GM21515 (cell line): ENCODE measurements at regions not wholly inside any gene's neighbourhood (a gene's known extent, or its start where the extent isn't known, plus 50 kb on each side); places are given as distances from the start of the nearest gene placed in this dataset.
"Not testable (repeated sequence)": the region's sequence is repeated elsewhere in the genome, so short reads cannot be mapped to it uniquely, and the experiment has no call there.

Experiments used
- ATAC-seq: cut with Tn5 transposase; IDR thresholded peaks from one replicate; pipeline ENCODE4 v1.9.1; 2021; ENCODE audit not compliant: unreplicated experiment

DNA sequence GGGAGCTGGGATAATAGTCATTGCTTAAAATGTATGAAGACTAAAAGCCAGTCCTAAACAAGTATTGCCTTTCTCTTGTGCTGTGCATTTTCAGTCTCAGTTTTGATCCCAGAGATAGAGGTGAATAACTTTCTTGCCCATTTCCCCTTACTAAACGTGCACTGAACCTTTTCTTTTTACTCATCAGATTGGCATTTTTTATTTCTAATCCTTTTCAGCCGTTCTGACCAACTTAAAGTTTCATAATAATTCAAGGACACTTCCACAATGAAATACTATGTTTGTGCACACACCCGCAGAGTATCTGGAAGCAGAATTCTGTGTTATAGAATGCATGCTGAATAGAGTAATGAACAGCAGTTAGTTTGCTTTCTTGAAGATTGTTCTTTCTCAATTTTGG is 343.6 kb downstream of the LRRC70 start:
- ATAC-seq: no peak

DNA sequence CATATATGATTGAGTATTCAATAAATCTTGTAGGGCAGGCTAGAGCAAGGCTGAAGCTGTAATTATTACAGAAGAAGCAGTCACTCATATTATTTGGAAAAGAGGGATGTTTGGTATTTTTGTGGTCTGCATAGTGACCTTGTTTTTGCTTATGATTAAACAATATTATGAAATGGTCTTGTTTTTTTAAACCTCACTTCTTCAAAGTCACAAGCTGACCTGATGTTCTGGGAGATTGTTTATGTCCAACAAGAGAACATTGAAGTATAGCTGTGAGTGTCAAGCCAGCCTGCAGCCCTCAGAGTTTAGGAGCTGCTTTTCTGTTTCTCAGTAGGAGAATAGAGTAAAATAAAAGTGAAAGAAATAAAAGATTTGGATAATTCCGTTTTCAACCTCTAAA is 342.2 kb downstream of the LRRC70 start:
- ATAC-seq: no peak

DNA sequence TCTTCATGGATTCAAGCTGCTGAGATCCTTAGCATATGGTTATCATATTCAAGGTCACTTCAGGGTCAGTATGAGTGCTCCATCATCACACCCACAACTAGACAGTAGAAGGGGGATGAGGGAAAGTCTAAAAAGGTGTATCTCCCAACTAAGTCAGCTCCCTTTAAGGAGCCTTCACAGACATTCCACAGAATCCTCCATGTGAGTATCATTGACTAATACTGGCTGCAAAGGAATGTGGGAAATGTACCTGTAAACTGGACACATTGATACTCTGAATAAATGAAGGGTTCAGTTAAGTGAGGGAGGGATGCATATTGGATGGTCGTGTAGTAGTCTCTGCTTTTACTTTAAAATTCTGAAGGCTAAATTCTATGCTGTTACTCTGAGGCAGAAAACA is 330.7 kb downstream of the LRRC70 start:
- no peak for ATAC-seq

GRCh38 chr5:62902126-62902525 is 323.5 kb downstream of the LRRC70 start:
- no peak for ATAC-seq

- no peak for ATAC-seq
These were observed 322.4 kb downstream of the LRRC70 start for GRCh38 chr5:62900976-62901375.

GRCh38 chr5:62896121-62896893 is 317.7 kb downstream of the LRRC70 start:
- ATAC-seq: no peak

DNA sequence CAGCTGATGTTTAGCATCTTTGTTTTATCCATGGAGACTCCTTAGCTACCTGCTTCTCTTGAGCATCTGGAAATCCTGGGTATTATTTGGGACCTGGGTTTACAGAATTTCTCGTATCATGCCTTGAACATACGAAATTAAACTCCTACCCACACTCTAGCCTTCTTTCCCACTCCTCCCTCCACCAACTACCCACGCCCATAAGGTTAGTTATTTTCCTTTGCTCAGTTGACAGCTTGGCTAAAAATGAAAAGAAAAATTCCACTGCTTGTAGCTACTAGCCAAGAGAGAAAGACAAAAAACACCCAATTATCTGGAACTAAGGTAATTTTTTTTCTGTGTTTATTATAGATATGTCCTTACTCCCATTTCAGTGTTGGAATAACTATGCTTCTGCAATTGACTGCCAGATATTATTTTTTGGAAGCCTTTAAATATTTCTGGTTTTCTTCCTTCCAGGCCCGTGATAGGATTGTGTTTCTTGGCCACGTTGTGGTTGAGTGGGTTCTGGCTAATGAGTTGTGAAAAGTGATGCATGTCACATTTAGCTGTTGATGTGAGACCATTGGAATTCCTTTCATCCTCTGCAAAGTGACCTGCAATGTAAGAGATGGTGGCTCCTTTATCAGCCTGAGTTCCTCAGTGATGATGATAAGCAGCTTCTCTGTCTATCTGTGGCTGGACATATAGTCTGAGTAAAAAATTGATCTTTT is 308.1 kb downstream of the LRRC70 start:
- ATAC-seq: no peak

DNA sequence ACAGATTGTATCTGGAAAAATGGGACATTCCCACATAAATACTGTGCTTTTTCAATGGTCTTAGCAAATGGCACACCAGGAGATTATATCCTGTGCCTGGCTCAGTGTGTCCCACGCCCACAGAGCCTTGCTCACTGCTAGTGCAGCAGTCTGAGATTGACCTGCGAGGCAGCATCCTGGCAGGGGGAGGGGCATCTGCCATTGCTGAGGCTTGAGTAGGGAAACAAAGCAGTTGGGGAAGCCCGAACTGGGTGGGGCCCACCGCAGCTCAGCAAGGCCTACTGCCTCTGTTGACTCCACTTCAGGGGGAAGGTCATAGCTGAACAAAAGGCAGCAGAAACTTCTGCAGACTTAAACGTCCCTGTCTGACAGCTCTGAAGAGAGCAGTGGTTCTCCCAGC is 258.7 kb downstream of the LRRC70 start:
- ATAC-seq: not testable (repeated sequence)

DNA sequence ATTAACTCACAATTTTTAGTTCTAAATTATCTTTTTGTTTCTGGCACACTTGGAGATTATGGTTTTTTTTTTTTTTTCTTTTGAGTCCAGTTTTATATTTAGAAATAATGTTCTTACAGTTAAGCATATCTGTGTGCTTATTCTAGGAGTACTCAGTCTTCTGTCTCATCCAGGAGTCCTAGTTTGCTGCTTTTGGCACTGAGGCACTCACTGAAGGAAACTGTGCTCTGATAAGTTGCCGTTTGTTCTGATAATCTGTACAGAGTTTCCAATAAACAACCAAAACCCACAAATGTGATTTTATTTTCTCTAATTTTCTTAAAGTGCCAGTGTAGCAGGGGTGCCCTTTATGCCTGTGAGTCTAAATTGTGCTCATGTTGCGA is 251.0 kb downstream of the LRRC70 start:
- no peak for ATAC-seq

GRCh38 chr5:62828742-62829603 is 250.4 kb downstream of the LRRC70 start:
- ATAC-seq: no peak

DNA sequence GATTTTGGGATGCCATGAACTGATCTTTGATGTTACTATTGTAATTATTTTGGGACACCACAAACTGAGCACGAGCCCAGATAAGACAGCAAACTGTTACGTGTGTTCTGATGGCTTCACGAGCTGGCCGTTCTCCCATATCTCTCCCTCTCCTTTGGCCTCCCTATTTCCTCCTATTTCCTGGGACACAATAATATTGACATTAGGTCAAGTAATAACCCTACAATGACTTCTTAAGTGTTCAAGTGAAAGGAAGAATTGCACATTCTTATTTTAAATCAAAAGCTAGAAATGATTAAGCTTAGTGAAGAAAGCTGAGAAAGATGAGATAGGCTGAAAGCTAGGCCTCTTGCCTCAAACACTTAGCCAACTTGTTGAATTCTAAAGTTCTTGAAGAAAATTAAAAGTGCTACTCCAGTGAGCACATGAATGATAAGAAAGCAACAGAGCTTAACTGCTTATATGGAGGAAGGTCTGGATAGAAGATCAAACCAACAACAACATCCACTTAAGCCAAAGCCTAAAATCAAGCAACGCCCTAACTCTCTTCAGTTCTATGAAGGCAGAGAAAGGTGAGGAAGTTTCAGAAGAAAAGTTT is 247.1 kb downstream of the LRRC70 start:
- ATAC-seq: no peak

DNA sequence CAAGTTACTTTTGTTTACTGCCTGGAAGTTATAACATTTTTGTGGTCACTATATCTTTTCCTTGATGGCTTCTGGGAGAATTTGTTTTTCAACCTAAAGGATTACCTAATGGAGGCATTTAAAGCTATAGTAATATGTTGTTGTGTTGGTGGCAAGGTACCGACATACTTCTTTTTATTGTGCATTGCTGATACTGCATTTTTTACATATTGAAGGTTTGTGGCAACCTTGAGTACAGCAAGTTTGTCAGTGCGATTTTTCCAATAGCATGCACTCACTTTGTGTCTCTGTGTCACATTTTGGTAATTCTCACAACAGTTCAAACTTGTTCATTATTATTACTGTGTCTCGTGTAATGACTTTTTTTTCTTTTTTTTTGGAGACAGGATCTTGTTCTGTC is 246.3 kb downstream of the LRRC70 start:
- ATAC-seq: no peak

DNA sequence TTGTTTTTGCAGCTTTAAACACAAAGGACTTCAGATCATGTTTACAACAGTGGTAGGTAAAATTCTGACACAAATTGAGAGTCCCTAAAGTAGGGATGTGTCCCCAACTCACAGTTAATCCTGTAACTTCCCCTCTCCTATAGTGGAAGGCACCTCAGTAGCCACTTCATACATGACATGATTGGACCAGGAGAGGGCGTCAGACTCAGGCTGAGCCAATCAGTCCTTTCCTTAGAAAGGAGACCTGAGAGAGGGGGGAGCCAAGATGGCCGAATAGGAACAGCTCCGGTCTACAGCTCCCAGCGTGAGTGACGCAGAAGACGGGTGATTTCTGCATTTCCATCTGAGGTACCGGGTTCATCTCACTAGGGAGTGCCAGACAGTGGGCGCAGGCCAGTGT is 238.4 kb downstream of the LRRC70 start:
- not testable (repeated sequence) for ATAC-seq

DNA sequence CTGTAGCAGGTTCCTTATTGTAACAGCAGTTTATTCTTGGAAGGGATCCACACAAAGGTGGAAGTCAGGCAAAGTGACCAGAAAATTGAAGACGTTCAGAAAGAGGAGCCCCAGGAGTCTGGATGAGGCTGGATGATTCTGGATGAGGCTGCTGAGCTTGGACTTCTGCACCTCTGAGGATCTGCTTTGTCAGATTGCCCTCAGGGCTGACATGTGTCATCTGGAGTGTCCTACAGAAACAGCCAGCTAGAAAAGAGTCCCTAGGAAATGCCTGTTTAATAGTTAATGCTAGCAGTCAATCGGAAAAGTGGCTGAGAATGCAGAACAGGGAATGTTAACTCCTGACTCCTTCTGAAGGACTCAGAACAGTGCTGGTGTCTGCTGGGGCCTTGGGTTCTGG is 236.4 kb downstream of the LRRC70 start:
- no peak for ATAC-seq

- no peak for ATAC-seq
These were observed 234.1 kb downstream of the LRRC70 start for GRCh38 chr5:62812621-62813255.

DNA sequence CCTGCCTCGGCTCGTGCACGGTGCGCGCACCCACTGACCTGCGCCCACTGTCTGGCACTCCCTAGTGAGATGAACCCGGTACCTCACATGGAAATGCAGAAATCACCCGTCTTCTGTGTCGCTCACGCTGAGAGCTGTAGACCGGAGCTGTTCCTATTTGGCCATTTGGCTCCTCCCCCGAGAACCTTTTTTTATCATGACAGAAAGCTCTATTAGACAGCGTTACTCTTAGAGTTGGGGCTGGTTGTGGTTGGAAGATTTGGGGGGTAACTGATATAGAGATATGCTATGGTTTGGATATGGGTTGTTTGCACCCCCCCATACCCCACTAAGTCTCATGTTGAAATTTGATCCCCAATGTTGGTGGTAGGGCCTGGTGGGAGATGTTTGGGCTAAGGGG is 226.2 kb downstream of the LRRC70 start:
- not testable (repeated sequence) for ATAC-seq

DNA sequence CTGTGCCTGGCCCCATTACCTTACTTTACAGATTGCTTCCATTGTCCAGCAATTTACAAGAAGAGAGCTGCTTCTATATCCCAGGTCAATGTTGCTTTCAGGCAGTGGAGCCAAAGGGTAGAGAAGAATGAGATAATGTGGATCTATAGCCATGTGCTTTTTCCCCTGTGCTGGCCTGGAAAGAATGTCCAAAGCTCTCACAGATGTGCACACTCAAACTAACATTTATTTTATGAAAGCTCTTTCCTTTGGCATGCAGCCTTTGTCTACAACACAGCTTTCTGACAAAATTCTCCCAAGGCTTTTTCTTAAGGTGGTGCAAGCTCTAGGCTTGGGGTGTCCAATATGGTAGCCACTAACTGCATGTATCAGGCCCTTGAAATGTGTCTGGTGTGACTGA is 217.3 kb downstream of the LRRC70 start:
- ATAC-seq: no peak

DNA sequence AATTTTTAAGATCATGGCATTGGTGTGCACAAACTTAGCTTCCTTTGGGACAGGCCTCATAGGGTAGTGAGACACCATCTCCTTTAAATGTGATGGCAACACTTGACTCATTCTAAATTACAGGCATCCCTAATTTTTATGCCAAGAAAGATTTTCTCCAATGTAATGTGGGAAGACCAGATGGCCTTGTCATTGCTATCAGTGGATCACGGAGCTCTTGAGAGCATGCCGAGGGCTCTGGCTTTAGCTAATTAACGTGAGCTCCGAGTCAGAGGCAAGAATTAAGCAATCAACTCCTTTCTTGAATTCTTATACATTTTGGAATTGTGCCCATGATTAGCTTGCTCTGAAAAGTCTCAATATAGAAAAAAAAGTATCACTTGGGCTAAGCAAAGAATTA is 215.8 kb downstream of the LRRC70 start:
- ATAC-seq: no peak

- no peak for ATAC-seq
These were observed 212.4 kb downstream of the LRRC70 start for GRCh38 chr5:62791059-62791458.

DNA sequence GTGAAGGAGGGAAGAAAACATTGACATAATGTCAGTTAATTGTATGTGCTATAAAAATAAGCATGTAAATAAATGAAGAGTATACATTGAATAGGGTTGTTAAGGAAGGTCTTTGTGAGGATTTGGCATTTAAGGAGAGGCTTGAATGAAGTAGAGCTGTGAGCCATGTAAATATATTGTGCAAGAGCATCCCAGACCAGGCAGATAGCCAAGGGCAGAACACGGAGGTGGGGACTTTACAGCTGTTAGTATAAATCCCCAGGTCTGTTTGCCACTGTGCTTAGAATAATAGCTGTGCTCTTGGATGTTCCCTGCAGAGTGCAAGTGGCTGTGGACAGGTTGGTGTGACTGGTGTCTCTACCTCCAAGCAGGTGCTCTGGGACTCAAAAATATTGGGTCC is 211.7 kb downstream of the LRRC70 start:
- ATAC-seq: no peak

GRCh38 chr5:62786099-62786498 is 207.5 kb downstream of the LRRC70 start:
- ATAC-seq: no peak
